ENCODE measurements at regions not wholly inside any gene's neighbourhood (a gene's known extent, or its start where the extent isn't known, plus 50 kb on each side); places are given as distances from the start of the nearest gene placed in this dataset.

- TF ChIP-seq IRF4 (IDR thresholded peaks at IDR 0.05; ENCODE audit: low read depth, low read length) (no peak), ZBTB33 (IDR thresholded peaks at IDR 0.05) (no peak)
Measured at GRCh38 chr5:133687212-133688061, 75.1 kb upstream of the FSTL4 start (continued).

- CTCF ChIA-PET: no interaction called here
- RAD21 ChIA-PET (ENCODE audit: unreplicated experiment): no interaction called here
- H3K27me3 ChIP-seq (replicated peaks in 1 of 2; ENCODE audit: control insufficient read depth in 2 of 2, insufficient read depth in 2 of 2, low read length in 1 of 2): peaks cover 0 to 1% of the 10 kb centered on the region in 2 experiments; a peak in 2 of 4 replicates
- no peak overlapping the region for H3K9ac ChIP-seq (ENCODE audit: control insufficient read depth, insufficient read depth, low read length)
- no peak for DNase-seq (ENCODE audit: low read depth, low spot score)
- H4K20me1 ChIP-seq (ENCODE audit: control insufficient read depth, insufficient read depth): no peaks in the 10 kb centered on the region
- intact Hi-C loops (cut with micrococcal nuclease; ENCODE audit: unreplicated experiment) (no loop called here), in situ Hi-C loops (cut with MboI) (no loop called here)
- 29% methylated on average over 3 of the region's 3 CpGs for WGBS (ENCODE audit: insufficient coverage, insufficient replicate concordance, low lambda C conversion rate, missing lambda C conversion rate)
- POLR2A ChIA-PET: no interaction called here
- no peak for FAIRE-seq
- no peak overlapping the region for H2AFZ ChIP-seq (ENCODE audit: control insufficient read depth, low read depth, low read length)
- SMC1A ChIA-PET (ENCODE audit: uncharacterized antibody, unreplicated experiment): no interaction called here
- no TSS peak for BruUV-seq (replicated peaks)
- H3K9me3 ChIP-seq (replicated peaks; ENCODE audit: control insufficient read depth, insufficient read depth, low read length): no peaks in the 10 kb centered on the region
- no peaks in the 10 kb centered on the region for H3K36me3 ChIP-seq (ENCODE audit: control insufficient read depth in 2 of 2, insufficient read depth in 2 of 2, low read length in 1 of 2)
- no peaks in the 10 kb centered on the region for H3K79me2 ChIP-seq (ENCODE audit: control insufficient read depth, insufficient read depth, low read length)
- H3K4me3 ChIP-seq: no peak overlapping the region
- H3K4me1 ChIP-seq (ENCODE audit: control insufficient read depth, insufficient read depth, low read length): peaks cover 7% of the 10 kb centered on the region
- H3K4me2 ChIP-seq (ENCODE audit: control insufficient read depth, insufficient read depth): no peak overlapping the region
- TF ChIP-seq RCOR1 (conservative IDR thresholded peaks at IDR 0.05; ENCODE audit: low read depth, low read length): no peak
- TF ChIP-seq ZNF687 (IDR thresholded peaks at IDR 0.05): no peak
- TF ChIP-seq SUZ12 (IDR thresholded peaks at IDR 0.05; ENCODE audit: unreplicated experiment): no peak
- TF ChIP-seq PML (IDR thresholded peaks at IDR 0.05; ENCODE audit: low read length): no peak
- H3K27ac ChIP-seq (ENCODE audit: control insufficient read depth, insufficient read depth): no peak overlapping the region
- ATAC-seq: no peak
Measured at GRCh38 chr5:133686566-133686965, 74.2 kb upstream of the FSTL4 start.
